Activated CD8-positive, alpha-beta memory T cell treated with anti-CD3 and anti-CD28 coated beads for 36 hours (primary cell): ENCODE measurements at regions not wholly inside any gene's neighbourhood (a gene's known extent, or its start where the extent isn't known, plus 50 kb on each side); places are given as distances from the start of the nearest gene placed in this dataset.

Experiments used
- CTCF ChIA-PET: fragments of 350-600 bp; sonication (Branson Sonifier 250); formaldehyde crosslinking; loops from one replicate; lab custom pipeline; 2021; ENCODE audit warnings: antibody characterized with exemption; lab: Charles Lee
- POLR2A ChIA-PET: fragments of 350-600 bp; sonication (Branson Sonifier 250); formaldehyde crosslinking; loops from one replicate; lab custom pipeline; 2021; ENCODE audit warnings: antibody characterized with exemption; lab: Charles Lee

- ChIA-PET CTCF (interaction anchor here (1.3 to 1.9 kb wide), 2 partner anchors 15 to 28 kb away, joined by 3 to 4 read pairs; no protein-coding TSS in a partner anchor), POLR2A (no interaction called here)
These were observed 210.0 kb upstream of the STK26 start for GRCh38 chrX:131812847-131813825.

- POLR2A ChIA-PET = no interaction called here
- CTCF ChIA-PET = no interaction called here
These were observed 206.5 kb upstream of the STK26 start for GRCh38 chrX:131816551-131817136.

GRCh38 chrX:131818297-131818936, 204.7 kb upstream of the STK26 start:
- CTCF ChIA-PET = interaction anchor here (0.7 kb wide), 1 partner anchor 9 kb away, joined by 3 read pairs; no protein-coding TSS in a partner anchor
- POLR2A ChIA-PET = interaction anchor here (0.7 kb wide), 1 partner anchor 17 kb away, joined by 4 read pairs; no protein-coding TSS in a partner anchor

GRCh38 chrX:131821945-131822622, 201.0 kb upstream of the STK26 start:
- ChIA-PET CTCF (no interaction called here), POLR2A (no interaction called here)

GRCh38 chrX:131826572-131826971, 196.5 kb upstream of the STK26 start:
- ChIA-PET POLR2A (no interaction called here), CTCF (no interaction called here)

GRCh38 chrX:131827935-131828334, 195.2 kb upstream of the STK26 start:
- POLR2A ChIA-PET = interaction anchor here (0.5 kb wide), 1 partner anchor 55 kb away, joined by 3 read pairs; no protein-coding TSS in a partner anchor
- CTCF ChIA-PET = interaction anchor here (0.6 to 1.6 kb wide), 2 partner anchors 9 to 15 kb away, joined by 3 read pairs; no protein-coding TSS in a partner anchor

GRCh38 chrX:131828482-131828881, 194.6 kb upstream of the STK26 start:
- POLR2A ChIA-PET = no interaction called here
- CTCF ChIA-PET = interaction anchor here (1.6 kb wide), 1 partner anchor 15 kb away, joined by 3 read pairs; no protein-coding TSS in a partner anchor

- POLR2A ChIA-PET = no interaction called here
These were observed 192.5 kb upstream of the STK26 start for GRCh38 chrX:131830400-131831184.

GRCh38 chrX:131831185-131831520, 191.9 kb upstream of the STK26 start:
- CTCF ChIA-PET = interaction anchor here (4.1 kb wide), 1 partner anchor 10 kb away, joined by 12 read pairs; no protein-coding TSS in a partner anchor

More at GRCh38 chrX:131830400-131831184, 192.5 kb upstream of the STK26 start:
- CTCF ChIA-PET = interaction anchor here (4.1 kb wide), 1 partner anchor 11 kb away, joined by 12 read pairs; no protein-coding TSS in a partner anchor

GRCh38 chrX:131836161-131836560, 186.9 kb upstream of the STK26 start:
- POLR2A ChIA-PET = no interaction called here
- CTCF ChIA-PET = no interaction called here

More at GRCh38 chrX:131831185-131831520, 191.9 kb upstream of the STK26 start:
- POLR2A ChIA-PET = no interaction called here

GRCh38 chrX:131837325-131837724, 185.8 kb upstream of the STK26 start:
- POLR2A ChIA-PET = no interaction called here
- CTCF ChIA-PET = no interaction called here

GRCh38 chrX:131840799-131841495, 182.2 kb upstream of the STK26 start:
- CTCF ChIA-PET = interaction anchor here (1.0 to 1.9 kb wide), 6 partner anchors 9 to 380 kb away, joined by 3 to 12 read pairs (median 4); partner anchors contain the start of genes RAP2C and STK26

GRCh38 chrX:131841496-131842437, 181.3 kb upstream of the STK26 start:
- CTCF ChIA-PET = interaction anchor here (0.6 to 1.9 kb wide), 7 partner anchors 10 to 379 kb away, joined by 3 to 12 read pairs (median 4); partner anchors contain the start of genes RAP2C and STK26
- POLR2A ChIA-PET = no interaction called here

More at GRCh38 chrX:131840799-131841495, 182.2 kb upstream of the STK26 start:
- POLR2A ChIA-PET = no interaction called here

GRCh38 chrX:131843987-131844386, 179.1 kb upstream of the STK26 start:
- ChIA-PET CTCF (interaction anchor here (0.9 to 1.2 kb wide), 2 partner anchors 375 to 791 kb away, joined by 3 to 6 read pairs; partner anchors contain the start of gene RAP2C), POLR2A (no interaction called here)

GRCh38 chrX:131845201-131845600, 177.9 kb upstream of the STK26 start:
- POLR2A ChIA-PET = no interaction called here
- CTCF ChIA-PET = no interaction called here

GRCh38 chrX:131845771-131846170, 177.3 kb upstream of the STK26 start:
- ChIA-PET CTCF (no interaction called here), POLR2A (no interaction called here)
